ENCODE measurements at regions not wholly inside any gene's neighbourhood (a gene's known extent, or its start where the extent isn't known, plus 50 kb on each side); places are given as distances from the start of the nearest gene placed in this dataset.

DNA sequence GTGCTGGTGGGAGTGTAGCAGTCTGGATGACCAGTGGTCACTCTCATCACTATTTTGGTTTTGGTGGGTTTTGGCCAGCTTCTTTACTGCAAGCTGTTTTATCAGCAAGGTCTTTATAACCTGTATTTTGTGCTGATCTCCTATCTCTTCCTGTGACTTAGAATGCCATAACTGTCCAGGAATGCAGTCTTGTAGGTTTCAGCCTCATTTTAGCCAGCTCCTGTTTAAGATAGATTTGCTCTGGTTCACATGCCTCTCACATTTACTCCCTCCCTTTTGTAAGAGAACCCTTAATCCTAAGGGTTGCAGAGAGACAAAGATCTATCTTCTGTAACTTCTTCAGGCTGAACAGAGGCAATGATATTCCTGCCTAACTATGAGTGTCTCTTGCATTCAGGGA lies 51.2 kb upstream of the INHBA start:
- DNase-seq, result no peak
